SJSA1 (cell line): ENCODE measurements at regions not wholly inside any gene's neighbourhood (a gene's known extent, or its start where the extent isn't known, plus 50 kb on each side); places are given as distances from the start of the nearest gene placed in this dataset.
"Not testable (repeated sequence)": the region's sequence is repeated elsewhere in the genome, so short reads cannot be mapped to it uniquely, and the experiment has no call there.

ENCODE experiments used
- DNase-seq, 2 experiments: peaks; one replicate each; pipeline ENCODE4 v3.0.0-alpha.2; 2015 to 2020; ENCODE audit warnings: low spot score in 2 of 2, low read depth in 1 of 2
- H3K27ac ChIP-seq: fragments of 250-450 bp; sonication (Bioruptor Pico); 2 replicates; pipeline ENCODE4 v1.5.1; 2020; ENCODE audit warnings: mild to moderate bottlenecking, moderate library complexity
- H3K27me3 ChIP-seq: fragments of 250-450 bp; sonication (Bioruptor Pico); replicated peaks from 2 replicates; pipeline ENCODE4 v1.5.1; 2020; ENCODE audit warnings: mild to moderate bottlenecking, moderate library complexity
- H3K36me3 ChIP-seq: fragments of 250-450 bp; sonication (Bioruptor Pico); 2 replicates; pipeline ENCODE4 v1.5.1; 2020; ENCODE audit warnings: mild to moderate bottlenecking
- H3K4me1 ChIP-seq: fragments of 250-450 bp; sonication (Bioruptor Pico); replicated peaks from 2 replicates; pipeline ENCODE4 v1.6.1; 2021; ENCODE audit warnings: mild to moderate bottlenecking
- H3K4me3 ChIP-seq: fragments of 250-450 bp; sonication (Bioruptor Pico); 2 replicates; pipeline ENCODE4 v1.5.1; 2020; ENCODE audit warnings: mild to moderate bottlenecking
- H3K9me3 ChIP-seq: fragments of 250-450 bp; sonication (Bioruptor Pico); replicated peaks from 2 replicates; pipeline ENCODE4 v1.5.1; 2020; ENCODE audit warnings: mild to moderate bottlenecking

DNA sequence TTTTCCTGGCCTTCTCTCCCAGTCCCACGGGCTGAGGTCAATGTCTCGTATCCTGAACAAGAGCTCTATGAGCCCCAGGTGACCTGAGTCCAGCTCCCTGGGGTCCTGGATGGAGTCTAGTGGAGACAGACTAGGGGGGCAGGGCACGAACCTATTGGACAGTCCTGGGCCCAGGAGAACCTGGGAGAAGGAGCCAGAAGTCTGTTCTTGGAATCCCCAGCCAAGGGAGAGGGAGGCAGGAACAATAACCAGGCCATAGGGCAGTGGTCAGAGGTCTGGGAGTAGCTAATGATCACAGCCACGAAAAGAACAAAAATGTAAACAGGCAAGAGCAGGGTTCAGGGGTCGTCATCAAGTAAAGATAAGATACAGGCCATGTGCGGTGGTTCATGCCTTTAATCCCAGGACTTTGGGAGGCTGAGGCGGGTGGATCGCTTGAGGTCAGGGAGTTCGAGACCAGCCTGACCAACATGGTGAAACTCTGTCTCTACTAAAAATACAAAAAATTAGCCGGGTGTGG, 60.8 kb downstream of the COPRS start:
- Histone ChIP-seq H3K36me3 (no peaks in the 10 kb centered on the region), H3K4me3 (no peak overlapping the region), H3K27me3 (no peaks in the 10 kb centered on the region), H3K9me3 (no peaks in the 10 kb centered on the region), H3K27ac (no peak overlapping the region), H3K4me1 (no peaks in the 10 kb centered on the region)
- DNase-seq: no peak

DNA sequence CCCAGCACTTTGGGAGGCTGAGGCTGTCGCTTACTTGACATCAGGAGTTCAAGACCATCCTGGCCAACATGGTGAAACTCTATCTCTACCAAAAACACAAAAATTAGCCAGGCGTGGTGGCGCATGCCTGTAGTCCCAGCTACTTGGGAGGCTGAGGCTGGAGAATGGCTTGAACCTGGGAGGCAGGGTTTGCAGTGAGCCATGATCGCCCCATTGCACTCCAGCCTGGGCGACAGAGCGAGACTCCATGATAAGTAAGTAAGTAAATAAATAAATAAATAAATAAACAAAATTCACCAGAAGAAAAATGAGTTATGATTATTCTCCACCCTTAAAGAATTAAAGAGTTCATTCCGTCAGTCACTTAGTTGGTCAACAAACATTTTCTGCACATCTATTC, 63.1 kb downstream of the COPRS start:
- not testable (repeated sequence) for H3K27ac ChIP-seq, H3K4me3 ChIP-seq, DNase-seq, H3K27me3 ChIP-seq, H3K36me3 ChIP-seq, H3K4me1 ChIP-seq, H3K9me3 ChIP-seq

GRCh38 chr17:31794111-31794510, 64.9 kb downstream of the COPRS start:
- H3K36me3 ChIP-seq: no peaks in the 10 kb centered on the region
- H3K4me1 ChIP-seq: no peaks in the 10 kb centered on the region
- H3K27me3 ChIP-seq: no peaks in the 10 kb centered on the region
- no peaks in the 10 kb centered on the region for H3K9me3 ChIP-seq
- no peak overlapping the region for H3K27ac ChIP-seq
- DNase-seq: no peak
- H3K4me3 ChIP-seq: no peak overlapping the region

DNA sequence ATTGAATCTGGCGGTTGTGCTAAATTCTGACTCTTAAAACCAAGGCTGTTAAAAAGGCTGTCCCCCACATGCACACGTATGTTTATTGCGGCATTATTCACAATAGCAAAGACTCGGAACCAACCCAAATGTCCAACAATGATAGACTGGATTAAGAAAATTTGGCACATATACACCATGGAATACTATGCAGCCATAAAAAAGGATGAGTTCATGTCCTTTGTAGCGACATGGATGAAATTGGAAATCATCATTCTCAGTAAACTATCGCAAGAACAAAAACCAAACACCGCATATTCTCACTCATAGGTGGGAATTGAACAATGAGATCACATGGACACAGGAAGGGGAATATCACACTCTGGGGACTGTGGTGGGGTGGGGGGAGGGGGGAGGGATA, 65.4 kb downstream of the COPRS start:
- H3K4me3 ChIP-seq, H3K36me3 ChIP-seq, DNase-seq, H3K9me3 ChIP-seq, H3K27ac ChIP-seq, H3K4me1 ChIP-seq, H3K27me3 ChIP-seq: not testable (repeated sequence)

DNA sequence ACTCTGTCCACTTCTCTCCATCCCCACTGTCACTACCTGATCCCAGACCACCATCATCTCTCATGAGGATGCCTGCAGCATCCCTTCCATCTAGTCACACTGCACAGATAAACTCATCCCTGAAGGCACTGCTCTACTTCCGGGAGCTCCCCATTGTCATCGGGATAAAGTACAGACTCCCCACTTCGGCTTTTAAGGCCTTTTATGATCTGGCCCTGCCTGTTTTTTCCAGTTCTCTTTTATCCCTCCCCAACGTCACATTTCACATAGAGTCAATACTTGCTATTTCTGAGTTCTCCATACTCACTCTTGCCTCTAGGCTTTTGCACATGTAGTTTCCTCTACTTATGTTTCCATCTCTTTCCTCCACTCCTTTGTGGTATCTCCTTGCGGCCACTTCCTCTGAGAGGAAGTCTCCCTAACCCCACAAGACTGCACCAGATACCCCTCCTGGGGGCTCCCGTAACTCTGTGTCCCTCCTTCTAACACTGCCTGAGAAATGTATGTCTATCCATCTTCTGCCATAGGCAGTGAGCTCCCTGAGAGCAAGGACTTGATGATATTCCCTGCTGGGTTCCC, 66.9 kb downstream of the COPRS start:
- Histone ChIP-seq H3K9me3 (no peaks in the 10 kb centered on the region), H3K36me3 (no peaks in the 10 kb centered on the region), H3K27me3 (no peaks in the 10 kb centered on the region), H3K27ac (no peak overlapping the region), H3K4me1 (no peaks in the 10 kb centered on the region), H3K4me3 (no peak overlapping the region)
- no peak for DNase-seq

- Histone ChIP-seq H3K27me3 (no peaks in the 10 kb centered on the region), H3K4me3 (no peak overlapping the region), H3K4me1 (no peaks in the 10 kb centered on the region), H3K27ac (no peak overlapping the region), H3K9me3 (no peaks in the 10 kb centered on the region), H3K36me3 (no peaks in the 10 kb centered on the region)
- DNase-seq: no peak
Measured at GRCh38 chr17:31789707-31790505, 69.1 kb downstream of the COPRS start.

DNA sequence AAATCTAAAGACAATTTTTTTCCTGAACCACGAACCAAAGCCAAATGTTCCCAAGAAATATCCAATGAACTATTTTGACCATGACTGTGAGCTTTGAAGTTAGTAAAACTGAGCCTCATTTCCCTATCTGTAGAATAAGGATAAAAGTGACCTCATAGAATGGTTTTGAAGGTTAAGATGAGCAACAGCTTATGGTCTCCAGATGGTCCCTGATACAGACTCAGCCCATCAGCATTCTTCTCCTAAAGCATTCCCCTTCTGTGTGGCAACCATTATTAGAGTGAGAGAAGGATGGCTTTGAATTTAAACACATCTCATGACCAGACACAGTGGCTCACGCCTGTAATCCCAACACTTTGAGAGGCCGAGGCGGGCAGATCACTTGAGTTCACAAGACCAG, 70.1 kb downstream of the COPRS start:
- Histone ChIP-seq H3K4me1 (no peaks in the 10 kb centered on the region), H3K4me3 (no peak overlapping the region), H3K36me3 (no peaks in the 10 kb centered on the region), H3K27ac (no peak overlapping the region), H3K27me3 (no peaks in the 10 kb centered on the region), H3K9me3 (no peaks in the 10 kb centered on the region)
- DNase-seq: no peak

DNA sequence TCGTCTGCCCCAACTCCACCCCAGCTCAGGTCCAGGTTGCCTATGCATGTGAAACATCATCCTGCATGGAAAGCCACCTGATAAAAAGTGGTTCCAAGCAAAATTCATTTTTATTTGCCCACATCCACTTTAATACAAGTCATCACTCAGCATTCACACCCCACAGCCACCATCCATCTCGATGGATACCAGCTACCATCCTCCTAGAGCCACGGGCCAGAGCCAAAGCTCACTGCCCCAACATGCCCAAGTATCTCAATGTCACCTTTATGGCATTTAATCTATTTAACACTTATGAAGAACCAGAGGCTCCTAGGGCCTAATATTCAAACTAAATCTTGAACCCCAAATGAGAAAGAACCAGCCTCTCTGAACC, 70.5 kb downstream of the COPRS start:
- H3K9me3 ChIP-seq: no peaks in the 10 kb centered on the region
- no peak for DNase-seq
- H3K4me1 ChIP-seq: no peaks in the 10 kb centered on the region
- H3K36me3 ChIP-seq: no peaks in the 10 kb centered on the region
- no peak overlapping the region for H3K27ac ChIP-seq
- H3K27me3 ChIP-seq: no peaks in the 10 kb centered on the region
- H3K4me3 ChIP-seq: no peak overlapping the region

DNA sequence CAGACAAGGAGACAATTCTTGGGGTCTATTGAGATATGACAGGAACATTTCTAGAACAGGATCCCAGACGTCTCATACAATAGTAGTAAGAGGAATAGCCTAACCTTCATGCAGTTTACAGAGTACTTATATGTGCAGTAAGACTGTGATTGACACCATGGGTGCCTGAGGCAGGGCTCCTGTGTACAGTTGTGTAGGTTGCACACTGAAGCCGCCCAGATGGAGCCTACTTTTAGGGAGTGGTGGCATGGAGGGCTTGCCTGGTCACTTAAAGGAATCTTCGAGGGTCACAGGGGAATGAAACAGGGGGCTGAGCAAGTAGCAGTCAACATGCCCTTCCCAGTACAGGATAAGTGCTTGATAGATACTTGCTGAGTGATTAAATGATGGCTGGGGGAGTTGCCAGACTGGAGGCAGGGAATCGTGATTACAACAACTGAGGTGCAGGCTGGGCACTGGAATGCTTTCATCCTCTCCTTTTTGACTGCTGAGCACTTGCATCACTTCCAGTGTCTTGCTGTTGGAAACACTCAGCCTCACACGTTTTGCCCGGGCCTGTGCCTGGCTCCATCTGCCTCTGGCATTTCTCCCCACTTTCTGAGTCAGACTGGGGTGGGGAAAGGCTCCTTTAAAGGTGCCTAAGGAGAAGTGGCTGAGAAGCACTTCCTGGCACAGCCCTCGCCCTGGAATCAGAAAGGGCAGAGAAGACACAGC, 71.0 kb downstream of the COPRS start:
- no peaks in the 10 kb centered on the region for H3K4me1 ChIP-seq
- H3K9me3 ChIP-seq: no peaks in the 10 kb centered on the region
- no peak for DNase-seq
- no peaks in the 10 kb centered on the region for H3K36me3 ChIP-seq
- H3K4me3 ChIP-seq: no peak overlapping the region
- no peaks in the 10 kb centered on the region for H3K27me3 ChIP-seq
- no peak overlapping the region for H3K27ac ChIP-seq

GRCh38 chr17:31786796-31787481, 72.1 kb downstream of the COPRS start:
- Histone ChIP-seq H3K27ac (no peak overlapping the region), H3K9me3 (no peaks in the 10 kb centered on the region), H3K27me3 (no peaks in the 10 kb centered on the region), H3K4me1 (no peaks in the 10 kb centered on the region), H3K36me3 (no peaks in the 10 kb centered on the region), H3K4me3 (no peak overlapping the region)
- no peak for DNase-seq

DNA sequence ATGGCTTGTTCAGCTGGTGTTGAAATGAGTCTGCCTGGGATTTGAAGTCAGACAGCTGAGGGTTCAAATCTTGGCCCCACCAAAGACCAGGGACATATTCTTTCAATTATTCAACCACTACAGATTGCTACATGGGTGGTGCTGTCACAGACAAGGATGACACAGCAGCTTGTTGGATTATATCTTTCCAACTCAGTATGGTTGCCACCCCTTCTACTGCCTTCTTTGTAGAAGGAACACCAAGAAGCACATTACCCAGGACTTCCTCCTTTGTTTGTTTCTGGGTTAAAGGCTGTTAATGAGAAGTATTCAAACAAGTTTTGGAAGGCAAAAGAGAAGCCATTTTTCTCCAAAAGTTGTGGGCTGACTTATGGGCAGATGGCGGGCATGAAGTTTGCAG, 78.6 kb downstream of the COPRS start:
- no peaks in the 10 kb centered on the region for H3K27me3 ChIP-seq

GRCh38 chr17:31778523-31778922, 80.5 kb downstream of the COPRS start:
- DNase-seq: no peak
- Histone ChIP-seq H3K9me3 (no peaks in the 10 kb centered on the region), H3K27ac (no peak overlapping the region), H3K4me1 (peaks cover 6% of the 10 kb centered on the region), H3K27me3 (no peaks in the 10 kb centered on the region), H3K36me3 (no peaks in the 10 kb centered on the region), H3K4me3 (no peak overlapping the region)

More for the DNA sequence above, 78.6 kb downstream of the COPRS start:
- H3K36me3 ChIP-seq: no peaks in the 10 kb centered on the region
- DNase-seq: no peak
- no peaks in the 10 kb centered on the region for H3K9me3 ChIP-seq
- peaks cover 6% of the 10 kb centered on the region for H3K4me1 ChIP-seq
- H3K27ac ChIP-seq: no peak overlapping the region
- no peak overlapping the region for H3K4me3 ChIP-seq

- DNase-seq, H3K4me3 ChIP-seq, H3K36me3 ChIP-seq, H3K27ac ChIP-seq, H3K9me3 ChIP-seq, H3K4me1 ChIP-seq, H3K27me3 ChIP-seq: not testable (repeated sequence)
Measured at GRCh38 chr17:31771328-31771727, 87.7 kb downstream of the COPRS start.

DNA sequence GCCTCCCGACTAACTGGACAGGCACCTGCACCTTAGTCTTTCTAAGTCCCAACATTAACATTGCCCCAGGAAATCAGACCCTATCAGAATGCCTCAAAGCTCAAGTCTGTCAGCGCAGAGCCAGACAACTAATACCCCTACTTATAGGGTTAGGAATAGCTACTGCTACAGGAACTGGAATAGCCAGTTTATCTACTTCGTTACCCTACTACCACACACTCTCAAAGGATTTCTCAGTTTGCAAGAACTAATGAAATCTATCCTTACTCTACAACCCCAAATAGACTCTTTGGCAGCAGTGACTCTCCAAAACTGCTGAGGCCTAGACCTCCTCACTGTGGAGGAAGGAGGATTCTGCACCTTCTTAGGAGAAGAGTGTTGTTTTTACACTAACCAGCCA, 88.5 kb downstream of the COPRS start:
- not testable (repeated sequence) for H3K36me3 ChIP-seq, DNase-seq, H3K27me3 ChIP-seq, H3K9me3 ChIP-seq, H3K4me3 ChIP-seq, H3K4me1 ChIP-seq, H3K27ac ChIP-seq
